GM23338 (cell line): ENCODE measurements at regions not wholly inside any gene's neighbourhood (a gene's known extent, or its start where the extent isn't known, plus 50 kb on each side); places are given as distances from the start of the nearest gene placed in this dataset.
A peak's percentile ranks its signal among the peaks of the same experiment; 100 is the strongest.
"Not testable (repeated sequence)": the region's sequence is repeated elsewhere in the genome, so short reads cannot be mapped to it uniquely, and the experiment has no call there.

ENCODE experiments used
- ATAC-seq: fragments of 200-7000 bp; cut with Tn5 transposase; 3 replicates; pipeline ENCODE4 v1.9.1; 2020
- DNase-seq: peaks from one replicate; pipeline ENCODE4 v3.0.0-alpha.2; 2015; ENCODE audit warnings: low spot score
- H2AFZ ChIP-seq: fragments of 200-600 bp; sonication (generic); 2 replicates; pipeline ENCODE4 v1.8.0; 2016; ENCODE audit warnings: antibody characterized with exemption, mild to moderate bottlenecking, moderate library complexity
- H3F3A ChIP-seq: fragments of 200-600 bp; sonication (generic); replicated peaks from 2 replicates; pipeline ENCODE4 v1.8.0; 2017; ENCODE audit warnings: antibody characterized with exemption, mixed run types, low read depth
- H3K27ac ChIP-seq: fragments of 200-600 bp; sonication (generic); 2 replicates; pipeline ENCODE4 v1.6.1; 2016; ENCODE audit warnings: low read depth
- H3K27me3 ChIP-seq: fragments of 200-600 bp; sonication (generic); 2 replicates; pipeline ENCODE4 v1.8.0; 2016; ENCODE audit warnings: mild to moderate bottlenecking, mixed run types, moderate library complexity; ENCODE audit not compliant: insufficient read depth
- H3K36me3 ChIP-seq: fragments of 200-600 bp; sonication (generic); 2 replicates; pipeline ENCODE4 v1.8.0; 2016; ENCODE audit warnings: mild to moderate bottlenecking; ENCODE audit not compliant: insufficient read depth
- H3K4me1 ChIP-seq: fragments of 200-600 bp; sonication (generic); 2 replicates; pipeline ENCODE4 v1.8.0; 2016; ENCODE audit warnings: mild to moderate bottlenecking, moderate library complexity; ENCODE audit not compliant: insufficient read depth
- H3K4me2 ChIP-seq: fragments of 200-600 bp; sonication (generic); 2 replicates; pipeline ENCODE4 v1.7.1; 2017; ENCODE audit warnings: mixed run types
- H3K4me3 ChIP-seq: fragments of 200-600 bp; sonication (generic); 2 replicates; pipeline ENCODE4 v1.6.1; 2016; ENCODE audit warnings: mixed run types
- H3K79me2 ChIP-seq: fragments of 200-600 bp; sonication (generic); replicated peaks from 2 replicates; pipeline ENCODE4 v1.8.0; 2017; ENCODE audit warnings: mild to moderate bottlenecking; ENCODE audit not compliant: insufficient read depth
- H3K9me2 ChIP-seq: fragments of 200-600 bp; sonication (generic); 2 replicates; pipeline ENCODE4 v1.8.0; 2017; ENCODE audit not compliant: insufficient read depth
- H4K20me1 ChIP-seq: fragments of 200-600 bp; sonication (generic); replicated peaks from 2 replicates; pipeline ENCODE4 v1.8.0; 2017; ENCODE audit warnings: mild to moderate bottlenecking; ENCODE audit not compliant: insufficient read depth
- H3K27ac Mint-ChIP-seq: 2 replicates; pipeline ENCODE4 v1.8.0; 2020; ENCODE audit warnings: inconsistent platforms, mild to moderate bottlenecking, moderate library complexity, mixed read lengths
- H3K27me3 Mint-ChIP-seq: 3 replicates; pipeline ENCODE4 v1.8.0; 2022; ENCODE audit warnings: low read depth, mild to moderate bottlenecking, moderate library complexity, mixed read lengths, inconsistent platforms; ENCODE audit not compliant: insufficient read depth, poor library complexity
- H3K36me3 Mint-ChIP-seq: 3 replicates; pipeline ENCODE4 v1.8.0; 2021; ENCODE audit warnings: low read depth, mild to moderate bottlenecking, inconsistent platforms, moderate library complexity, mixed read lengths
- H3K4me1 Mint-ChIP-seq: 3 replicates; pipeline ENCODE4 v1.8.0; 2020; ENCODE audit warnings: mild to moderate bottlenecking, inconsistent platforms, mixed read lengths
- H3K4me3 Mint-ChIP-seq: 3 replicates; pipeline ENCODE4 v1.8.0; 2021; ENCODE audit warnings: moderate library complexity, mild to moderate bottlenecking, inconsistent platforms, mixed read lengths
- H3K9me3 Mint-ChIP-seq: 3 replicates; pipeline ENCODE4 v1.8.0; 2020; ENCODE audit warnings: moderate library complexity, mild to moderate bottlenecking, inconsistent platforms, mixed read lengths
- ZNF114 ChIP-seq: fragments of 250-450 bp; sonication (Bioruptor Pico); IDR thresholded peaks from 2 replicates; pipeline ENCODE4 v1.5.0; 2020; ENCODE audit warnings: mild to moderate bottlenecking, moderate library complexity
- ZNF462 ChIP-seq: fragments of 250-450 bp; sonication (Bioruptor Pico); IDR thresholded peaks from 2 replicates; pipeline ENCODE4 v1.5.0; 2020; ENCODE audit warnings: mild to moderate bottlenecking, moderate library complexity

DNA sequence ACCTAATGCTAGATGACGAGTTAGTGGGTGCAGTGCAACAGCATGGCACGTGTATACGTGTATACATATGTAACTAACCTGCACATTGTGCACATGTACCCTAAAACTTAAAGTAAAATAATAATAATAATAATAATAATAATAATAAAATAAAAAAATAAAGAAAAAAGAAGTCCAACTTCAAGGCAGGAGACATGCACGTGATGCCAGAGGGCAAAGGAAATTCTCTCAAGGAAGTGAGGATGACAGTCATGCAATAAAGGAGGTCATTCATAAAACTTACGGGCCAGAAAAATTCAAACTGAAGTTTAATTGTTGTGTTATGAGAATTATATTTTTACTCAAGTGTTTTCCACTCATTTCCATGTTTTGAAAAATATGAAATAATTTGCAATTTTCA is 1028.8 kb downstream of the OLFM4 start:
- H3K9me3 Mint-ChIP-seq, H3K4me3 ChIP-seq, H3K36me3 Mint-ChIP-seq, H3K27ac Mint-ChIP-seq, H4K20me1 ChIP-seq, DNase-seq, H3K9me2 ChIP-seq, H2AFZ ChIP-seq, H3K4me3 Mint-ChIP-seq, H3K4me2 ChIP-seq, H3K36me3 ChIP-seq, H3K4me1 ChIP-seq, H3K27me3 Mint-ChIP-seq, H3K4me1 Mint-ChIP-seq, H3K79me2 ChIP-seq, H3F3A ChIP-seq, H3K27ac ChIP-seq, ATAC-seq, H3K27me3 ChIP-seq: not testable (repeated sequence)

DNA sequence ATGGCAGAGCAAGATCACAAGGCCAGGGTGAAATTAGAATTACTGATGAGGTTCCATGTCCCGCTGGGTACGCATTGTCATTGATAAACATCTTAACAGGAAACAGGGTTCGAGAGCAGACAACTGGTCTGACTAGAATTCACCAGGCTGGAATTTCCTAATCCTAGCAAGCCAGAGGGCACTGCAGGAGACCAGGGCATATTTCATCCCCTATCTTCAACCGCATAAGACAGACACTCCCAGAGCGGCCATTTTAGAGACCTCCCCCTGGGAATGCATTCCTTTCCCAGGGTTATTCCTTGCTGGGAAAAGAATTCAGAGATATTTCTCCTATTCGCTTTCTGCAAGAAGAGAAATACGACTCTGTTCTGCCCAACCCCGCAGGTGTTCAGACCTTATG is 1041.3 kb downstream of the OLFM4 start:
- Mint-ChIP-seq H3K27ac (peak overlapping the region; percentile 48; the same call in 1 of the 2 replicates), H3K9me3 (peaks cover 43% of the 10 kb centered on the region), H3K36me3 (peaks cover 35% of the 10 kb centered on the region)
- H3K4me3 ChIP-seq, H3K27ac ChIP-seq, H3K27me3 ChIP-seq, H3K4me1 ChIP-seq, H2AFZ ChIP-seq, H3K9me2 ChIP-seq, H3K27me3 Mint-ChIP-seq, ATAC-seq, H3K4me3 Mint-ChIP-seq, H4K20me1 ChIP-seq, H3K36me3 ChIP-seq, H3K4me2 ChIP-seq, H3K79me2 ChIP-seq, H3K4me1 Mint-ChIP-seq, H3F3A ChIP-seq: not testable (repeated sequence)
- DNase-seq: peak; percentile 11
- TF ChIP-seq ZNF462 (CRISPR knock-in tag) (peak; percentile 48; the same call in 1 of the 2 replicates), ZNF114 (CRISPR knock-in tag) (0 out of 2 replicates have a peak, but pooled peaks have one; percentile 66)
